ENCODE measurements at regions not wholly inside any gene's neighbourhood (a gene's known extent, or its start where the extent isn't known, plus 50 kb on each side); places are given as distances from the start of the nearest gene placed in this dataset.

- TF ChIP-seq CTCF (IDR thresholded peaks at IDR 0.05; ENCODE audit: low read depth, low read length): no peak
- TF ChIP-seq EZH2phosphoT487 (IDR thresholded peaks at IDR 0.05; ENCODE audit: low read depth): no peak
These were observed 874.6 kb upstream of the PRMT6 start for GRCh38 chr1:106181866-106182265.

Data from OCI-LY3 (cell line).